Fibroblast of pulmonary artery (primary cell): ENCODE measurements at regions not wholly inside any gene's neighbourhood (a gene's known extent, or its start where the extent isn't known, plus 50 kb on each side); places are given as distances from the start of the nearest gene placed in this dataset.

ENCODE experiments used
- DNase-seq: peaks from one replicate; pipeline ENCODE4 v3.0.0-alpha.2; 2010; ENCODE audit warnings: low read depth
- H3K4me3 ChIP-seq: replicated peaks from 2 replicates; pipeline ENCODE4 v1.5.1; 2011; ENCODE audit warnings: low read depth, mild to moderate bottlenecking, control low read depth, low read length, moderate library complexity
- TF ChIP-seq, protein P1 (sequence below): IDR thresholded peaks from 2 replicates; pipeline ENCODE4 v1.5.1; 2011; ENCODE audit warnings: mild to moderate bottlenecking, control low read depth, low read length, inconsistent platforms; ENCODE audit errors: missing control alignments

GRCh38 chr1:231108516-231109302, 53.1 kb upstream of the TRIM67 start:
- no peak overlapping the region for H3K4me3 ChIP-seq

DNA sequence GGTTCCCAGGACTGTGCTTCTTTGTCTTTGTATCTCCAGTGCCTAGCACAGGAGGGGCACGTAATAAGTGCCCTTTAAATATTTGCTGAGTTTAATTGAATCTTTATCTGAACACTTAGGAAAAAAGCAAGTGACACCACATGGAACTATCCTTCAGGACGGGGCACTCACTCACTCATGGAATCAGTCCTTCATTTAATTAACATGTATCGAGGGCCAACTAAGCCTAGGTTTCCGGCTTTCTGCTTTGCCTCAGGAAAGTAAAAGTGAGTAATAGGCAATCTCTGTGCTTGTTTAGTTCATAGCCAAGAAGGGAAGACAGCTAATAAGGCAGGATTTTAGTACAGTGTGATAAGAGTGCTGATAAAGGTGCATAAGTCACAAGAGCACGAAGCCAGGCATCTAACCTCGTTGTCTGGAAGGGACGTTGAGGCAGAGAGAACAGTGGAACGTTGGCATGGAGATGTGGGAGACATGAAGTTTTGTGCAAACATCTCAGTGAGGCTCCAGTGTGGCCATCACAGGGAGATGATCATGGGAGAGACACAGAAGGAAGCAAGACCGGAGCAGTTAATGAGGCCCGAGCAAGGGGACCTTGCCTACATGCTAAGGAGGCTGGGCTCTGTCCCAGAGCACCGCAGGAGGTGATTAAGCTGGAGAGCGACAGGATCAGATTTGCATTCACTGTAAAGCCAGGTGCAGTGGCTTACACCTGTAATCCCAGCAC, 54.1 kb upstream of the TRIM67 start:
- DNase-seq = no peak
- TF ChIP-seq, protein P1, sequence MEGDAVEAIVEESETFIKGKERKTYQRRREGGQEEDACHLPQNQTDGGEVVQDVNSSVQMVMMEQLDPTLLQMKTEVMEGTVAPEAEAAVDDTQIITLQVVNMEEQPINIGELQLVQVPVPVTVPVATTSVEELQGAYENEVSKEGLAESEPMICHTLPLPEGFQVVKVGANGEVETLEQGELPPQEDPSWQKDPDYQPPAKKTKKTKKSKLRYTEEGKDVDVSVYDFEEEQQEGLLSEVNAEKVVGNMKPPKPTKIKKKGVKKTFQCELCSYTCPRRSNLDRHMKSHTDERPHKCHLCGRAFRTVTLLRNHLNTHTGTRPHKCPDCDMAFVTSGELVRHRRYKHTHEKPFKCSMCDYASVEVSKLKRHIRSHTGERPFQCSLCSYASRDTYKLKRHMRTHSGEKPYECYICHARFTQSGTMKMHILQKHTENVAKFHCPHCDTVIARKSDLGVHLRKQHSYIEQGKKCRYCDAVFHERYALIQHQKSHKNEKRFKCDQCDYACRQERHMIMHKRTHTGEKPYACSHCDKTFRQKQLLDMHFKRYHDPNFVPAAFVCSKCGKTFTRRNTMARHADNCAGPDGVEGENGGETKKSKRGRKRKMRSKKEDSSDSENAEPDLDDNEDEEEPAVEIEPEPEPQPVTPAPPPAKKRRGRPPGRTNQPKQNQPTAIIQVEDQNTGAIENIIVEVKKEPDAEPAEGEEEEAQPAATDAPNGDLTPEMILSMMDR = no peak
- no peak overlapping the region for H3K4me3 ChIP-seq

More at GRCh38 chr1:231108516-231109302, 53.1 kb upstream of the TRIM67 start:
- TF ChIP-seq, protein P1 = no peak
- DNase-seq = no peak

GRCh38 chr1:231107151-231107550, 54.7 kb upstream of the TRIM67 start:
- H3K4me3 ChIP-seq = no peak overlapping the region
- no peak for DNase-seq
- TF ChIP-seq, protein P1 = no peak

DNA sequence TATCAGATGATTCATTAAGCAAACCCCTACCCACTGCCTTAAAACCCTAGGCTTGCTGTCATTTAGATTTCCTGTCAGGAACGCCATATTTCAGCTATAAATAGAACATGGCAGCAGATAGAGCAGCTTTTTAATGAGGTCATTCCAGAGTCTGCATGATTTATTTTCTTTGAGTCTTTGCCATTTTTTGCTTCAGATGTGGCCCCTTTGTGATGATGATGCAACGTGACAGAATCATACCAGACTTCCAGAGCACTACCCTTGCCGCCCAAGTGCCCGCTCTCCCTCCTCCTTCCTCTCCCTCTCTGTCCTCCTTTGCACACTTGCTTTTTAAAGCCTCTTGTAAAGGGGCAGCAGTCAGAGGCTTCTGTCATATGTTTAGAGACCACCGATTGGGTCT, 55.5 kb upstream of the TRIM67 start:
- DNase-seq = peak; percentile 74
- H3K4me3 ChIP-seq = no peak overlapping the region
- TF ChIP-seq, protein P1 = no peak

- TF ChIP-seq, protein P1 = no peak
- no peak for DNase-seq
- no peak overlapping the region for H3K4me3 ChIP-seq
These were observed 56.9 kb upstream of the TRIM67 start for GRCh38 chr1:231104917-231105316.

GRCh38 chr1:231103961-231104360, 57.9 kb upstream of the TRIM67 start:
- TF ChIP-seq, protein P1 = no peak
- H3K4me3 ChIP-seq = no peak overlapping the region
- DNase-seq = no peak
